Activated gamma-delta T cell treated with anti-CD3 and anti-CD28 coated beads, Interleukin-2, amount 50 U/mL, for 16 hours (primary cell): ENCODE measurements at regions not wholly inside any gene's neighbourhood (a gene's known extent, or its start where the extent isn't known, plus 50 kb on each side); places are given as distances from the start of the nearest gene placed in this dataset.
"Not testable (repeated sequence)": the region's sequence is repeated elsewhere in the genome, so short reads cannot be mapped to it uniquely, and the experiment has no call there.

Experiments used
- DNase-seq: peaks from one replicate; pipeline ENCODE4 v3.0.0-alpha.2; 2020; ENCODE audit warnings: low read depth

GRCh38 chr13:50599927-50600326 is 243.6 kb downstream of the DLEU7 start:
- DNase-seq: no peak

- no peak for DNase-seq
These were observed 235.1 kb downstream of the DLEU7 start for GRCh38 chr13:50608370-50608769.

- no peak for DNase-seq
These were observed 234.5 kb downstream of the DLEU7 start for GRCh38 chr13:50609011-50609410.

- DNase-seq: no peak
These were observed 233.3 kb downstream of the DLEU7 start for GRCh38 chr13:50610238-50610637.

GRCh38 chr13:50611117-50611781 is 232.2 kb downstream of the DLEU7 start:
- no peak for DNase-seq

GRCh38 chr13:50612717-50613116 is 230.8 kb downstream of the DLEU7 start:
- DNase-seq: no peak

- no peak for DNase-seq
These were observed 230.1 kb downstream of the DLEU7 start for GRCh38 chr13:50613356-50613831.

GRCh38 chr13:50615234-50615633 is 228.3 kb downstream of the DLEU7 start:
- DNase-seq: no peak

- DNase-seq: no peak
These were observed 227.4 kb downstream of the DLEU7 start for GRCh38 chr13:50616101-50616500.

GRCh38 chr13:50617134-50617721 is 226.3 kb downstream of the DLEU7 start:
- no peak for DNase-seq

- DNase-seq: no peak
These were observed 225.3 kb downstream of the DLEU7 start for GRCh38 chr13:50618206-50618605.

- DNase-seq: no peak
These were observed 217.4 kb downstream of the DLEU7 start for GRCh38 chr13:50626101-50626547.

- no peak for DNase-seq
These were observed 216.4 kb downstream of the DLEU7 start for GRCh38 chr13:50627111-50627510.

- not testable (repeated sequence) for DNase-seq
These were observed 215.0 kb downstream of the DLEU7 start for GRCh38 chr13:50628512-50628911.

- no peak for DNase-seq
These were observed 214.0 kb downstream of the DLEU7 start for GRCh38 chr13:50629497-50629896.

GRCh38 chr13:50629966-50630365 is 213.5 kb downstream of the DLEU7 start:
- no peak for DNase-seq

GRCh38 chr13:50631041-50631440 is 212.5 kb downstream of the DLEU7 start:
- no peak for DNase-seq

GRCh38 chr13:50634339-50634738 is 209.2 kb downstream of the DLEU7 start:
- no peak for DNase-seq

- no peak for DNase-seq
These were observed 208.0 kb downstream of the DLEU7 start for GRCh38 chr13:50635504-50635903.

- DNase-seq: no peak
These were observed 207.3 kb downstream of the DLEU7 start for GRCh38 chr13:50636007-50636704.

- no peak for DNase-seq
These were observed 200.4 kb downstream of the DLEU7 start for GRCh38 chr13:50643060-50643459.

GRCh38 chr13:50644081-50644871 is 199.2 kb downstream of the DLEU7 start:
- DNase-seq: no peak
